Neuronal stem cell (in vitro differentiated cells): ENCODE measurements at regions not wholly inside any gene's neighbourhood (a gene's known extent, or its start where the extent isn't known, plus 50 kb on each side); places are given as distances from the start of the nearest gene placed in this dataset.

Experiments used
- DNase-seq: peaks from one replicate; pipeline ENCODE4 v3.0.0-alpha.2; 2013; ENCODE audit warnings: low spot score
- H2AFZ ChIP-seq: one replicate; pipeline ENCODE4 v1.6.1; 2013; ENCODE audit warnings: mild to moderate bottlenecking, low read length, inconsistent platforms
- H2AK5ac ChIP-seq: 2 replicates; pipeline ENCODE4 v1.6.1; 2013; ENCODE audit warnings: low read depth, mild to moderate bottlenecking, inconsistent platforms, low read length, moderate library complexity, mixed read lengths
- H2BK120ac ChIP-seq: 2 replicates; pipeline ENCODE4 v1.6.1; 2013; ENCODE audit warnings: low read depth, mild to moderate bottlenecking, inconsistent platforms, low read length, moderate library complexity, mixed read lengths
- H2BK12ac ChIP-seq: one replicate; pipeline ENCODE4 v1.6.1; 2013; ENCODE audit warnings: low read length, inconsistent platforms
- H2BK15ac ChIP-seq: 2 replicates; pipeline ENCODE4 v1.6.1; 2013; ENCODE audit warnings: mild to moderate bottlenecking, low read length, inconsistent platforms, mixed read lengths
- H2BK5ac ChIP-seq: one replicate; pipeline ENCODE4 v1.6.1; 2013; ENCODE audit warnings: inconsistent platforms, mild to moderate bottlenecking, low read length, moderate library complexity
- H3K14ac ChIP-seq: one replicate; pipeline ENCODE4 v1.6.1; 2013; ENCODE audit warnings: low read length, inconsistent platforms
- H3K18ac ChIP-seq: 2 replicates; pipeline ENCODE4 v1.6.1; 2013; ENCODE audit warnings: low read length, inconsistent platforms
- H3K23ac ChIP-seq: 2 replicates; pipeline ENCODE4 v1.6.1; 2013; ENCODE audit warnings: low read depth, mild to moderate bottlenecking, mixed read lengths, low read length, inconsistent platforms; ENCODE audit not compliant: poor library complexity
- H3K27ac ChIP-seq: replicated peaks from 3 replicates; pipeline ENCODE4 v1.5.1; 2013; ENCODE audit warnings: low read length, inconsistent platforms
- H3K27me3 ChIP-seq, 3 experiments: 2 replicates each; pipeline ENCODE4 v1.6.1; 2013; ENCODE audit warnings: low read length in 3 of 3, mild to moderate bottlenecking in 2 of 3, inconsistent platforms in 1 of 3, low read depth in 1 of 3, mixed read lengths in 1 of 3, moderate library complexity in 1 of 3; ENCODE audit not compliant: control insufficient read depth in 3 of 3, insufficient read depth in 3 of 3
- H3K36me3 ChIP-seq, 2 donors: replicated peaks in 1 of 2; 2 replicates each; pipeline ENCODE4 v1.6.1; 2013; ENCODE audit warnings: low read length in 2 of 2; ENCODE audit not compliant: control insufficient read depth in 2 of 2, insufficient read depth in 2 of 2
- H3K4ac ChIP-seq: 2 replicates; pipeline ENCODE4 v1.6.1; 2013; ENCODE audit warnings: inconsistent platforms, mild to moderate bottlenecking, low read length, moderate library complexity
- H3K4me1 ChIP-seq, 2 donors: 1 replicate in 1 of 2; 2 replicates in 1 of 2; pipeline ENCODE4 v1.6.1; 2013; ENCODE audit warnings: low read length in 2 of 2, low read depth in 1 of 2; ENCODE audit not compliant: control insufficient read depth in 2 of 2, insufficient read depth in 1 of 2
- H3K4me2 ChIP-seq: one replicate; pipeline ENCODE4 v1.6.1; 2013; ENCODE audit warnings: mild to moderate bottlenecking, low read length, inconsistent platforms; ENCODE audit not compliant: insufficient read depth, poor library complexity, severe bottlenecking
- H3K4me3 ChIP-seq, 2 donors: 2 replicates each; pipeline ENCODE4 v1.5.1; 2013; ENCODE audit warnings: low read length in 2 of 2, mild to moderate bottlenecking in 2 of 2, inconsistent platforms in 1 of 2, moderate library complexity in 1 of 2
- H3K79me1 ChIP-seq: one replicate; pipeline ENCODE4 v1.6.1; 2013; ENCODE audit warnings: low read depth, mild to moderate bottlenecking, inconsistent platforms, low read length, moderate library complexity
- H3K9ac ChIP-seq: one replicate; pipeline ENCODE4 v1.6.1; 2013; ENCODE audit warnings: mild to moderate bottlenecking, low read depth, low read length, inconsistent platforms; ENCODE audit not compliant: poor library complexity
- H3K9me3 ChIP-seq, 2 donors: replicated peaks in 1 of 2; 2 replicates each; pipeline versions ENCODE3 to v1.6.1; 2013; ENCODE audit warnings: low read length in 2 of 2, mild to moderate bottlenecking in 2 of 2, inconsistent platforms in 1 of 2, low read depth in 1 of 2, mixed read lengths in 1 of 2, moderate library complexity in 1 of 2; ENCODE audit not compliant: control insufficient read depth in 2 of 2, insufficient read depth in 1 of 2
- H4K8ac ChIP-seq: one replicate; pipeline ENCODE4 v1.6.1; 2013; ENCODE audit warnings: low read depth, mild to moderate bottlenecking, inconsistent platforms, low read length, moderate library complexity
- H4K91ac ChIP-seq: one replicate; pipeline ENCODE4 v1.6.1; 2013; ENCODE audit warnings: low read length, low read depth, mild to moderate bottlenecking, inconsistent platforms; ENCODE audit not compliant: poor library complexity
- WGBS, 2 donors: extraction: QIAGEN DNeasy Blood & Tissue Kit; methylation state at CpG; one replicate each; pipeline ENCODE4 v1.1.7; 2013; ENCODE audit warnings: missing lambda C conversion rate in 2 of 2, mixed read lengths in 1 of 2; ENCODE audit not compliant: insufficient read length in 2 of 2, insufficient replicate concordance in 1 of 2; ENCODE audit errors: extremely low coverage in 2 of 2; 5-methylcytosine and 5-hydroxymethylcytosine counted together

DNA sequence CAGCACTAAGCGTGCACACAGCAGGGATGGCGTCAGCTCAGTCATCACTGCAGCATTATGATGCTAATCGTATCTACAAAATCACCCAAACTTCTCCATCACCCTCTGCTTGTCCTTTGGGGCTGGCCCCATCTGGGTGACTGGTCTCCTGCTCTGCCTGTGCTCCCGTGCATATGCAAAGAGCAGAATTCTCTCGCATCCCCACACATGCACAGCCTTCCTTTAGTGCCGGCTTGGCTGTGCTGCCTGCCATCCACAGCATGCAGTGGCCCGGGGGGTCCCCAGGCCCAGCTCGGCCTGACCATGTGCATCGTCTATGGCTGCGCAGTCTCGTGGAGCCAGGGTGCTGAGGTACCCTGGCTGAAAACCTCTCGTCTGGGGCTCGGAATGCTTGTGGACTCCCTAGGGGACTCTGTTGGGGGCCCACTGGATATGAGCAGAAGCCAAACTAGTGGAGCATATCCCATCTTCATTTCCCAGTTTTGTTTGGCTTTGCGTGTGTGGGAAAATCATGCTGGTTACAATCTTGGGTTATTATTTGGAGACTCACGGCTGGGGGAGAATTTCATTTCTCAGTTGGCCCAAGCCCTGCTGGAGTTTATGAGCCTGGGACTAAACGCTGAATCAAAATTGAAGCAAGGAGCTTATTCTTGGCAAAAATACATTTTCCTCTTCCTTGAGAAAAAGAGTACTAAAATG lies 70.9 kb upstream of the HS6ST1 start:
- peak overlapping the region; percentile 15 for H3K14ac ChIP-seq
- H4K91ac ChIP-seq: peak overlapping the region; percentile 77
- H3K36me3 ChIP-seq: no peaks in the 10 kb centered on the region
- no peak overlapping the region for H2BK15ac ChIP-seq
- peak overlapping the region; percentile 54 for H2BK5ac ChIP-seq
- H3K79me1 ChIP-seq: no peaks in the 10 kb centered on the region
- H3K4ac ChIP-seq: no peak overlapping the region
- WGBS, 2 donors: no CpG with 5 or more reads among the region's 16 CpGs
- H3K27me3 ChIP-seq: no peaks in the 10 kb centered on the region
- peak overlapping the region; percentile 81 for H3K18ac ChIP-seq
- no peak overlapping the region for H3K9ac ChIP-seq
- H3K4me1 ChIP-seq: peaks cover 6 to 12% of the 10 kb centered on the region in 2 donors
- H2AFZ ChIP-seq: peak overlapping the region; percentile 60
- H4K8ac ChIP-seq: no peak overlapping the region
- H2BK12ac ChIP-seq: peak overlapping the region; percentile 80
- no peak overlapping the region for H3K4me3 ChIP-seq
- no peak for DNase-seq
- H3K27ac ChIP-seq: no peak overlapping the region
- no peak overlapping the region for H2BK120ac ChIP-seq
- H3K23ac ChIP-seq: no peak overlapping the region
- H2AK5ac ChIP-seq: peak overlapping the region; percentile 57
- peaks cover 0 to 5% of the 10 kb centered on the region in 2 donors for H3K9me3 ChIP-seq
- H3K4me2 ChIP-seq: no peak overlapping the region

DNA sequence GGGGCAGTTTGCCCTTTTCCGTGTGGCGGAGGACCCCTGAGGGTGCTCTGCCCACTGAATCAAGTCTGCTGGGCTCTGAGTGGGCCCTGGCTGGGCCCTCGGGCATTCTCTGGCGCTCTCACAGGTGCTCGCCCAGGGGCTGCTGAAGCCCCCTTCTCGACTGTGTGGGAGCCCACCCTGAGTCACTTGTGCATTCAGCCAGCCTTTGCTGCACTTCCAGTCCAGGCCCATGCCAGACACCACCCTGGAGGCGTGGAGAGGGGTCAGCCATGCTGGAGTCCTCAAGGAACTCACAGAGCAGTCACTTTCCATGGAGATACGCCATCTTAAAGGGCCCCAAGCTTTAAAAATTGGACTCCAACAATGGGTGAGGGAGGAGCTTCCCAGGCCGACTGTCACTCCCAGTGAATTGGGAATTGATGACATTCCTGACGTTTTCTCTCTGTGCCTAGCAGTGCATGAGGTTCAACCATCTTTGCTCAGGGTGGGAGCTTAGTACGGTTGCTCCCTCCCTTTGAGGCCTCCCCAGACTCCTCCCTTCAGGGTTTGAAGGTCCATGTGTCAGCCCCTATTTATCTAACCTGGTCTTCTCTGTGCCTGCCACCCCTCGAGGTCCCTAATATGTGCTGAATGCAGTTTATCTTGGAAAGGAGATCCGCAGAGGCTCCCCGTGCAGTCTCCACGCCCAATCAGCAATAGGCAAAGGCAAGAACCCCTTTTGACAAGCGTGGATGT lies 71.8 kb upstream of the HS6ST1 start:
- peak overlapping the region; percentile 72 for H2AK5ac ChIP-seq
- no peak overlapping the region for H3K23ac ChIP-seq
- H4K91ac ChIP-seq: no peak overlapping the region
- H3K36me3 ChIP-seq: no peaks in the 10 kb centered on the region
- no peak overlapping the region for H3K4me3 ChIP-seq
- no peaks in the 10 kb centered on the region for H3K9me3 ChIP-seq
- H3K9ac ChIP-seq: no peak overlapping the region
- H3K79me1 ChIP-seq: no peaks in the 10 kb centered on the region
- H3K4me1 ChIP-seq: peaks cover 7 to 12% of the 10 kb centered on the region in 2 donors
- peak overlapping the region; percentile 79 for H2BK15ac ChIP-seq
- no peak overlapping the region for H2BK12ac ChIP-seq
- no peak overlapping the region for H4K8ac ChIP-seq
- no peak overlapping the region for H3K14ac ChIP-seq
- no peak overlapping the region for H3K4ac ChIP-seq
- peak overlapping the region; percentile 73 for H3K18ac ChIP-seq
- H2BK5ac ChIP-seq: no peak overlapping the region
- no peak overlapping the region for H2BK120ac ChIP-seq
- H3K4me2 ChIP-seq: no peak overlapping the region
- no peaks in the 10 kb centered on the region for H3K27me3 ChIP-seq
- no peak overlapping the region for H3K27ac ChIP-seq
- no CpG with 5 or more reads among the region's 16 CpGs for WGBS, 2 donors
- peak overlapping the region; percentile 80 for H2AFZ ChIP-seq
- DNase-seq: no peak

DNA sequence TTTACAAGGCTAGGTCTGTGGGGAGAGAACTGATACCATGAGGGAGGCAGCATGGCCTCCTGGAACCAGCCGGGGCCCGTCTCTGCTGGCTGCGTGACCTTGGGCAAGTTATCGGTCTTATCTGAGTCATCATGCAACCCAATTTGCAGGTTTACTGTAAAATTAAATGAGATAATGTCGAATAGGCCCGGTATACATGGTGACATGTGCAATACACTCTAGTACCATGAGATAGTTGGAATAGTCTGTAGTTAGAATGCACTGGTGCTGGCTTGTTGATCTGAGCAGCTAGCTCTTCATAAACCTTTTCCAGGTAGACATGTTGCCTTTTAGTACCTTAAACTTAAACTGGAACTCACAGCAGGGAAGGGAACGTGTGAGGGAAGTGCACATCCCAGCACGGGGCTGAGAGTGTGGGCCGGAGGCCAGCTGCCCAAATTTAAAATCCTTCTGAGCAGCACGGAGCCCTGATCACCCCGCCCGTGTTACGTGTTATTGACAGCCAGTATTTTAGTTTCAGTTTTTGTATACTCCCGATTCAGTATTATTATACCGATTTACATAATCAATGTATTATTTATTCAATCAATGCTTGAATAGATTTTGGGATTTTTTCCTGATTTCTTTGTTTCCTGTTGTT lies 72.4 kb upstream of the HS6ST1 start:
- H3K14ac ChIP-seq: no peak overlapping the region
- H3K23ac ChIP-seq: no peak overlapping the region
- no peak overlapping the region for H3K9ac ChIP-seq
- no peak overlapping the region for H3K4ac ChIP-seq
- no peak for DNase-seq
- H3K27ac ChIP-seq: no peak overlapping the region
- H3K4me1 ChIP-seq: peaks cover 11 to 18% of the 10 kb centered on the region in 2 donors
- no peaks in the 10 kb centered on the region for H3K36me3 ChIP-seq
- no peak overlapping the region for H3K4me3 ChIP-seq
- H2AFZ ChIP-seq: no peak overlapping the region
- no CpG with 5 or more reads among the region's 15 CpGs for WGBS, 2 donors
- H2BK120ac ChIP-seq: no peak overlapping the region
- H2BK12ac ChIP-seq: no peak overlapping the region
- H2BK5ac ChIP-seq: no peak overlapping the region
- H3K9me3 ChIP-seq: no peaks in the 10 kb centered on the region
- H4K8ac ChIP-seq: no peak overlapping the region
- no peak overlapping the region for H4K91ac ChIP-seq
- no peak overlapping the region for H3K4me2 ChIP-seq
- H2BK15ac ChIP-seq: peak overlapping the region; percentile 17
- H3K79me1 ChIP-seq: no peaks in the 10 kb centered on the region
- H3K18ac ChIP-seq: no peak overlapping the region
- H3K27me3 ChIP-seq: no peaks in the 10 kb centered on the region
- no peak overlapping the region for H2AK5ac ChIP-seq

DNA sequence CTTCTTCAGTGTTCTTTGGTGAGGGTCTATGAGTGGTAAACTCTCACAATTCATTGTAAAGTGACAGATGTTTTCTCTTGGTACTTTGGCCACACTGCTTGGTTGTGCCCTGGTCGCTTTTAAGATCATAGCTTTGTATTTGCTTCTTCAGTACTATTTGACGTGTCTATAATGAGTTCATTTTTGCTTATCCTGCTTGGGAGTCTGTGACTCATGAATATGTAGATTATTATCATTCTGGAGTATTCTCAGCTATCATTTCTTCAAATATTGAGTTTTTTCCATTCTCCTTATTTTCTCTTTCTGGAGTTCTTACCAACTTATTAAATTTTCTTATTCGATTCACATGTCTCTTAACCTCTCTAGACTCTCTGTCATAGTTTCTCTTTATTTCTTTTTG lies 73.0 kb upstream of the HS6ST1 start:
- H3K9ac ChIP-seq: no peak overlapping the region
- no peak overlapping the region for H3K14ac ChIP-seq
- no peak overlapping the region for H3K4me3 ChIP-seq
- H2AK5ac ChIP-seq: no peak overlapping the region
- H3K4ac ChIP-seq: no peak overlapping the region
- H3K23ac ChIP-seq: no peak overlapping the region
- no peak overlapping the region for H2AFZ ChIP-seq
- WGBS, 2 donors: 100% methylated on average over 1 of the region's 3 CpGs; no CpG with 5 or more reads in 1 of the 2 donors
- no peak overlapping the region for H2BK15ac ChIP-seq
- H2BK5ac ChIP-seq: no peak overlapping the region
- H3K9me3 ChIP-seq: no peaks in the 10 kb centered on the region
- H3K27me3 ChIP-seq: no peaks in the 10 kb centered on the region
- no peaks in the 10 kb centered on the region for H3K36me3 ChIP-seq
- H4K91ac ChIP-seq: no peak overlapping the region
- H3K79me1 ChIP-seq: no peaks in the 10 kb centered on the region
- H3K27ac ChIP-seq: no peak overlapping the region
- H2BK120ac ChIP-seq: no peak overlapping the region
- H2BK12ac ChIP-seq: no peak overlapping the region
- peaks cover 15 to 22% of the 10 kb centered on the region in 2 donors for H3K4me1 ChIP-seq
- H3K4me2 ChIP-seq: no peak overlapping the region
- H3K18ac ChIP-seq: no peak overlapping the region
- H4K8ac ChIP-seq: no peak overlapping the region
- DNase-seq: no peak
